Head of caudate nucleus (tissue), 42 donors: ENCODE measurements at regions not wholly inside any gene's neighbourhood (a gene's known extent, or its start where the extent isn't known, plus 50 kb on each side); places are given as distances from the start of the nearest gene placed in this dataset.

Experiments used
- DNase-seq, 42 donors: peaks; one replicate each; pipeline versions ENCODE4 v3.0.0 to v3.0.0-alpha.2; 2020 to 2021; ENCODE audit warnings: mixed read lengths in 7 of 42
- intact Hi-C: fragments of 100-400 bp; cut with DNase I; formaldehyde crosslinking; loops from one replicate; pipeline ENCODE4 v1.15.0; 2022

DNA sequence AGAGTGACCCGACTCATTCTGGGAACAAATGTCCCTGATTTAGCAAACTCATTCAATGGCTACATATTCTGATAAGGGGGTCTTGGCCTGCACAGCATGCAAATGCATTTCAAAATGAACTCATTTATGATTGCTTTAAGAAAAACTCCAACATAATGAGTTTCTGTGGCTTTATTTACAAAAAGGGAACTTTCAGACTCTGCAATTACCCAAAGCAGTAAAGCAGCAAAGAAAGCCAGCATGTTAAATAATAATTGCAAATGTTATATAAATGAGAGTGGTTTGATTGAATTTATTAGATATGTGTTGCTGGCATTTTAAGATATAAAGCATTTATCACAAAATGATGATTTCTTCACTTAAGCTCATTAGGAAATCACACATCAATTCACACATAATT lies 295.7 kb downstream of the FBXW7 start:
- intact Hi-C loops: no loop called here
- DNase-seq: no peak

- DNase-seq: no peak
- intact Hi-C loops: no loop called here
These were observed 296.7 kb downstream of the FBXW7 start for GRCh38 chr4:152239216-152239615.

DNA sequence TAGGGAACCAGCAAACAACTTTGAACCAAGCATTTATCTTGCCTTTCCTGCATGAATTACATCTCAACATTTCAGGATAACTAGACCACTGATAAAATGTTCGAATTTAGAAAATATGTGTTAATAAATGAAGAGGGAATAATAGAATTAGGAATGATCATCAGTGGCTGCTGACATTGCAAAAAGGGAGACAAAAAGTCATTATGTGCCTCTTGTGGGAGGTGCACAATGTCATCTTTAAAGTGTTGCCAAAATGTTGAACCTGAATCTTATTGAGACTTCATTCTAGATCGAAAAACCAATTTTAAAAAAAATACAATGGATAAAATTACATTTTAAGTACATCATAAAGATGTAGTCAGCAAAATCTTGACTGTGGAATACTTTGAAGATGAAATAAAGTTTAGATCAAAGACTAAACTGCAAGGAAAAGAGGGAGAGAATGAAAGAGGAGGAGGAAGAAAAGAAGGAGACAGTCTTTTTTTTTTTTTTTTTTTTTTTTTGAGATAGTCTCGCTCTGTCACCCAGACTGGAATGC lies 299.3 kb downstream of the FBXW7 start:
- DNase-seq: no peak
- intact Hi-C loops: no loop called here

DNA sequence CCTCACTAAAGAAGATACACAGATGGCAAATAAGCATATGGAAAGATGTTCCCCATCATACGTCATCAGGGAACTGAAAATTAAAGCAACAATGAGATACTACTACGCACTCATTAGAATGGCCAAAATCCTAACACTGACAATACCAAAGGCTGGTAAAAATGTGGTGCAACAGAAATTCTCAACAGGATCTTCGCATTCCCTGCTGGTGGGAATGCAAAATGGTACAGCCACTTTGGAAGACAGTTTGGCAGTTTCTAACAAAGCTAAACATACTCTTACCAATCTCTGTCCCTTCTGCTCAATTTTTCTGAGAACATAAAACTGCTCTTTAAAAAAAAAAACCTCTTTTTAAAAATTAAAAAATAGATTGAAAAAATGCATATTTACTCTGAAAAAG lies 300.2 kb downstream of the FBXW7 start:
- intact Hi-C loops: no loop called here
- DNase-seq: no peak

DNA sequence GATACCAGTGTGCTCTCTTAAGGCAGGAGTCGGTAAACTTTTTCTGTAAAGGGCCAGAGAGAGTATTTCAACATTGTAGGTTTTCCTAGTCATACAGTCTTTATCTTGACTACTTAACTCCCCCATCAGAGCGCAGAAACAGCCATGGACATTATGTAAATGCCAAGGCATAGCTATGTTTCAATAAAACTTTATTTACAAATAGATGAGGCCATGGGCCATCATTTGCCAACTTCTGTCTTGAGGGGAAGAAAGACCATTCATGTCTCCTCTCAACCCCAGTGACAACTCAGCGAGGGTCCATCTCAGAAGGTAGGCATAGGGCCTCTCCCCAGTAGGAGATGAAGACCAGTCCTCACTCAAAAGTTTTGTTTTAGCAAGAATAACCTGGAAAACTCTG lies 301.3 kb downstream of the FBXW7 start:
- no peak for DNase-seq
- intact Hi-C loops: no loop called here

GRCh38 chr4:152232271-152232670 lies 303.6 kb downstream of the FBXW7 start:
- intact Hi-C loops: no loop called here
- no peak for DNase-seq

GRCh38 chr4:152229782-152230289 lies 306.1 kb downstream of the FBXW7 start:
- no peak for DNase-seq
- intact Hi-C loops: no loop called here

DNA sequence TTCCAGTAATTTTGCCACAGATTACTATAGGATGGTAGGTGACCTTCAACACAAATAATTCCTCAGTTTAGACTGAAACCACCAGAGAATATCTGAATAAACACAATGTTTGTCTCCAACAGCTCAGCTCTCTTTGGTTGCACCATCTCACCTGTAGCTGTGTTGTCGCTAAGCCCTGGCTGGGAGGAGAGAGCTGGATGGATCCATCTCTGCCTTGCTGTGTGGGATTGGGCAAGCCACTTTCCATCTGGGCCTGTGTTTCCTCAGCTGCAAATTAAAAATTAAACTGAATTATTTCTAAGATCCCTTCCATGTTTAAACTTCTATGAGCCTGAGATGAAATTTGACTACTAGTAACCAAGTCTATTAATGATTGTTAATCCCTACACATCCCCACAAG lies 310.2 kb downstream of the FBXW7 start:
- intact Hi-C loops: no loop called here
- DNase-seq: no peak

GRCh38 chr4:152224721-152225420 lies 311.0 kb downstream of the FBXW7 start:
- no peak for DNase-seq
- intact Hi-C loops: no loop called here

- intact Hi-C loops: no loop called here
- DNase-seq: no peak
These were observed 311.7 kb downstream of the FBXW7 start for GRCh38 chr4:152224223-152224622.

DNA sequence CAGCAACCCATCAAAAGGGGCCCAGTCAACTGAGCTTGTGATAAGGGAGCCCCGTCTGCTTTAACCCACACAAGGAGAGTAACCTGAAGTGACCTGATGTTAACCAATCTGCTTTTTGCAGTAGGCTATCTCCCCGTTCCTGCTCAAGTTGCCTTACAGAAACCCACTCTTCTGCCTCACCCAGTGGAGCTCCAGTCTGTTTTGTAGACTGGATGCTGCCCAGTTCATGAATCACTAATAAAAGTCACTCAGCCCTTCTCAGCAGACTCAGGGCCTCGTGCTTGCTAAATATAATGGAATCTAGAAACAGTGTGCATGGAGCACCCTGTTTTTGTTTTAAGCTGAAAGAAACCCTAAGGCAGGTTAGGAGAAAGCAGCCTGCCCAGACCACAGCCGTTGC lies 312.3 kb downstream of the FBXW7 start:
- DNase-seq: no peak
- intact Hi-C loops: no loop called here

DNA sequence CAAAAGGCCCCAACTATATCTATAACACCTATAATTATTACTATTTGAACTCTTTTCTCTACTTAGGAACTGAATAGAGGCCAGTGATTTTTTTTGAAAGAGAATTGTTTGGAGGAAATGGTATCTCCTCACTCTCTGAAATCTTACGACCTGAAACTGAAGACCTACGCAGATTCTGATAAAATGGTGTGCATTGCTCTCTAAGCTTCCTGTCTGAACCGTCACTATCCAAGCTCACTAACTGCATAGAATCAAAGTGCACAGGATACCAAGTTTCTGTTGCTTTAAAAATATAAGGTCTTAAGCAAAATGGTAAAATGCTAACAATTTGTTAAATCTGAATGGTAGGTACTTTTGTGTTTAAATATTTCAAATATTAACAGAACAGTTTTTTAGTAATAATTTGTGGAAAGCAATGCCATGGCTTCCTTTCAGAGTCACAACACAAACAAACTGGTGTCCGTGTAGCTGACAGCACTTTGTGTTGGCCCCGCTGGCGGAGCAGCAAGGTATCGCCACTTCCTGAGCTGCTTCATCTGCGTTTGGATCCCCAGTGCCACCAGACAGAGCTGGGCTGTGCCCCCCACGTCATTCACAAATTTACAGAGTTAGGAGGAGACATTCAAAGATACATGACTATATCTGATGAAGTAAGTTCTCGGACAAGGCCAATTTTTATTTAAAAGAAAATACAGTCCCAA lies 313.9 kb downstream of the FBXW7 start:
- intact Hi-C loops: no loop called here
- no peak for DNase-seq

- DNase-seq: no peak
- intact Hi-C loops: no loop called here
These were observed 315.7 kb downstream of the FBXW7 start for GRCh38 chr4:152220201-152220666.

DNA sequence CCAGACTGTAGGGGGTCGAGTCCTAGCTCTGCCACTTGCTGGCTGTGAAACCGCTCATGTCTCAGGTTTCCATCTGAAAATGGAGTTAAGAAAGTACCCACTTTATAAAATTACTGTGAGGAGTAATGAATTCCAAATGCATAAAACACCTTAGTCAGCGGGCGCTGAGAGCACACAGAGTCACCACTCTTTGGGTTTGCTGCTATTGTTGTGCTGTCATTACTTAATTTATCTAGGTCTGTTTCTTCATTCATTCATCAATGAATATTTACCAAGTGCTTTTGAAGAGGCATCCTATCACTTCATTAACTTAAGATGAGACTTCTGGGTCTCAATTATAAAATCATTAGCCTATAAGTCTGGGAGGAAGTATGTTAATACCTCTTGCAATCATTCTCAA lies 317.3 kb downstream of the FBXW7 start:
- intact Hi-C loops: no loop called here
- DNase-seq: no peak

DNA sequence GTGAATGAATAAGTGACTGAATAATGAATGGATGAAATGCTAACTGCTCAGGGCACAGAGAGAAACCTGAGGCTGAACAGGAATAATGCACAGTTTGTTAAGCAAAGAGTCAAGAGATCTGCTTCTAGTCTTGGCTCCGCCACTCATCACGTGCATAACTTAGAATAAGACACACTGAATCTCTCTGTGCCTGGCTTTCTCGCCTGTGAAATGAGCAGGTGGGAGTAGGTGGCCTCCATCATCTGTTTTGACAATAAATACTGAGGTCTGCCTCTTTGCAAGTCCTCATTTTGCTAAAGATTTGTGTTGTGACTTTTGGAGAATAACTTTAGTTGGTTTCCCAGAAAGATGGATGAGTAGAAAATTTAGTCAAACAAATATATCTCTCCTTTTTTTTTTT lies 318.0 kb downstream of the FBXW7 start:
- intact Hi-C loops: no loop called here
- no peak for DNase-seq

DNA sequence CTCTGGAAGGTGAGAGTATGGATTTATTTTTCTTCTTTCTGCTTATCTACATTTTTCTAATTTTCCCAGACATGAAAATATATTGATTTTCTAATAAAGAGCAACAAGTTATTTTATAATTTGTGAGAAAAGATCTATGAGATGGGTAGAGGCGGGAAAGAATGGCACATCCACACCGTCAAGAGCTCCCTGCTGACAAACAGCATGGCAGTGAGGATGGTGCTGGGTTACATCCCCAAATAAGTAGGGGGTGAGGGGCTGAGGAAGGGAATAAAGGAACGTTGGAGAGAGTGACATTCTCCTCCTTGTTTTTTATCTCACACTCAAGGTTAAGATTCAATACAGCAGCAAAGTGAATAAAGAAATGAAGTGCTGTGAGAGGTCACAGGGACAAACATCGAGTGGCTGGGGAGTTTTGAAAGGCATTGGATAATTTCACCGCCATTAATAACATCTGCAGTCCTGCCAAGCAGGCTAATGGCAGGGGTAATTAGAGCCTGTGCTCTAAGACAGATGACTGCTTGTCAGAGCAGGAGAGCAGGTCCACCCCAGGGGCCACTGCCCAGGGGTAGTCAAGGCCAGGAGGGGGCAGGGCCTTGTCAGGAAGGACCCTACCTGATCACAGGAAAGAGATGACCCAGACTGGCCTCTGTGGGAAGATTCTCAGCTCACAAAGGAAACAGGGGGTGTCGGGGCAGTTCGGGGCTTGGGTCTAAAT lies 323.8 kb downstream of the FBXW7 start:
- intact Hi-C loops: no loop called here

DNA sequence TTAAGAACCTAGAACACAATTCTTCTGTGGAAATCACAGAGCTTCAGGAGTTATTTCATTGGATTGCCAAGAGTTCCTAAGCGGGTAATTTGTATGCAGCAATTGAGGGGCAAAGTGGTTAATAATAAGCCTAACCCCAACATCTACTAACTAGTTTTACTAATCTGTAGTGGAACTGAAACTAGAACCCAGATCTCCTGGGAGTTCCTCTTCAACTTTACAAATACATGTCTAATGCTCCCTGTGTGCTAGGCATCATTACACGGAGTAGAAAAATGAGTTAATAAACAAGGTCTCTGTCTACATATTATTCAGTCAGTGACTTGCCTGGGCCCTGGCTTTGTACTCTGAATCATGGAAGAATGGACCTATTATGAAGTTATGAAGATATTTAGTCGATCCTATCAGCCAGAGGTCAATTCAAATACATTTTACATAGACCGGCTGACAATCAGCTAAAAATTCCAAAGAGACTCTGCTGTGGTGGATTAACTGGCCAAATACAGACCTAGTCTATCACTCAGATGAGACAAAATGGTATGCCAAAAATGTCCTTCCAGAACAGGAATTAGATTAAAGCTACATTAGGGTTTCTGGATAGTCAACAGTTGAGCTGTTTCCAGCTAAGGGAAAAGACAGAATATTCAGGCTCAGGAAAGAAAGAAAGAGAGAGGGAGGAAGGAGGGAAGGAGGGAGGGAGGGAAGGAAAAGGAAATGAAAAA lies 326.0 kb downstream of the FBXW7 start:
- intact Hi-C loops: no loop called here
- no peak for DNase-seq

More for the DNA sequence above, 323.8 kb downstream of the FBXW7 start:
- DNase-seq: no peak

DNA sequence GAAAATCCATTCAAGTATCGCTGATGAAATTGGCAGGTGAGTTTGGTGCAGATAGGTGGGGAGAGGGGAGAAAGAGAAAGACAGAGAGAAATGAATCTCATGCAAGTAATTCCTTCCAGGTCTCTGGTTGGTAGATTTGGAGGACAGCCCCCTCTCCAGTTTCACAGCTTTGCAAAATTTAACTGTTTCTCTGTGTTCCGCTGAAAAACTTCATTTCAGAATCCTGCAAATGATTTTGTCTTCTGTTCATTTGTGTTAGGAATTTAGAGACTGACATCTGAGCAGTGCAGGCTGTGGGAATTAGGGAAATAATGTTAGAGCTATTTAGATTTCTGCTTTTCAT lies 328.5 kb downstream of the FBXW7 start:
- no peak for DNase-seq
- intact Hi-C loops: no loop called here

GRCh38 chr4:152206646-152207377 lies 329.1 kb downstream of the FBXW7 start:
- DNase-seq: no peak

More at GRCh38 chr4:152206646-152207377, 329.1 kb downstream of the FBXW7 start:
- intact Hi-C loops: no loop called here
